GM21360 (cell line): ENCODE measurements at regions not wholly inside any gene's neighbourhood (a gene's known extent, or its start where the extent isn't known, plus 50 kb on each side); places are given as distances from the start of the nearest gene placed in this dataset.

Source experiments
- ATAC-seq: cut with Tn5 transposase; IDR thresholded peaks from one replicate; pipeline ENCODE4 v1.9.1; 2021; ENCODE audit warnings: mild to moderate bottlenecking, moderate library complexity; ENCODE audit not compliant: unreplicated experiment

DNA sequence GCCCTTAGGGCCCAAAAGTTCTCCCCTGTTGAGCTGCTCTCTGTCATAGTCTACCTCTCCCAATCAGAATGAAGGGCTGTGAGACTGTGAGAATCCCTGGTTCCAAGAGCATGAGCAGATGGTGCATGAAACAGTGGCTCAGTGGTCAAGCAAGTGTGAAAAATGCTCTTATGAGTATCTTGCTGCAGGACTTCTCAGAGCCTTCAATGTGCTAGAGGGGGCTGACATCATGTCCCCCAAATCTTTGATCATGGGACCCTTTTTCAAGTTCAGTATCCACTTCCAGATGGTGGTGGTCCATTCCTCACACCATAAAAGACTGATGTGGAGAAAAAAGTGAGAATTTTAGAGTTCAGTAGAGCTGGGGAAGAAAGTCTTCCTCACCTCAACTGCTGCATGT is 265.3 kb upstream of the HABP2 start:
- no peak for ATAC-seq

- ATAC-seq, result no peak
Observed at GRCh38 chr10:113290137-113290536, 262.7 kb upstream of the HABP2 start.

GRCh38 chr10:113291413-113291812 is 261.4 kb upstream of the HABP2 start:
- ATAC-seq, result no peak

DNA sequence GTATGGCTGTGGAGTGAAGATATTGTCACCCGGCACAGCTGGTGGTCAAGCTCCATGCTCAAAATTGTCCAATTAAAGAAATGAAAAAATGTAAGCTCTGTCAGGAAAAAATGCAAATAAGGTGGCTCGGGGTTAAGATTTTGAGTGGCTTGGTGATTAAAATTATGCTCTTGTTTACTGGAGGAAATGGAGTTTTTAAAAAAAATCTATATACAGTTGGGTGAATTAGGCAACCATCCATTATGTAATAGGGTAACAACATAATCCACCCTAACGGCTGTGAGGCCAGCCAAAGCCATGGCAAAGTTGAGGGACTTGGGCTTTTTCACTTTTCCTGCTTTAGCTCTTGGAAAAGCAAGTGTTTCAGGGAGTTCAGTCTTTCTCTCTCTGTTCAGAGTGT is 260.8 kb upstream of the HABP2 start:
- no peak for ATAC-seq

DNA sequence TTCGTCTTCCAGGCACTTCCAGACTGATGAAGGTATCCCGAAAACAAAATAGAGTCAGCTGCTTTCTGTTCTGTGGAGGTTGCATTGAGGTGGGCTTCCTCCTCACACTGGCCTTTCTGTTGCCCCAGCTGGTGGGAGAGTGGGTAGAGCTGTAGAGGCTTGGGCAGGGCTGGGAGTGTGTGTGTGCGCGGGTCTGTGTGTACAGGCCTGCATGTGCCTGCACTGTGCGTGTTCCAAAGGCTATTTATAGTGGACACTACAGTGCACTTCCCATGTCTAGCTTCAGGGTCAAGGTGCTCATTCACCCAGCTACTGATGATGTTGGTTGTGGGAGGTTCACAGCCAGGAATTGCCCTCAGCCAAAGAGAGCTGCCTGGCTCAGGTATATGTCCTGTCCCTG is 260.1 kb upstream of the HABP2 start:
- ATAC-seq, result no peak

DNA sequence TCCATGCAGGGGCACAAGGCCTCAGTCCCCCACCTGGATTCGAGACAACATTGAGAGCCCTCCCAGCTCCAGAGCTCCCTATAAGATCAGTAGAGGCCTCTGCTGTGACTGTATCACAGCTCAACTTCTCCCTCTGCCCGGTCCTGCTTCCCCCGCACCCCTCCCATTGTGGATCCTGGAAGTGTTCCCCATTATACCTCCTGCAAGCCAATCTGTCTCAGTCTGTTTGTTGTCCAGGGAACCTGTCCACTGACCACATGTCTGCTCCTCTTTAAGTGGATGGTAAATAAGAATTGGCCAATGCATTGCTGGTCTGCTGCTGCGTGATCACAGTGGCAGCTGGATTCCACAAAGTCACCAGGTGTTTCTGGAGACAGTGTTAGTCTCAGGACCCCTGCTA is 259.7 kb upstream of the HABP2 start:
- ATAC-seq, result no peak

DNA sequence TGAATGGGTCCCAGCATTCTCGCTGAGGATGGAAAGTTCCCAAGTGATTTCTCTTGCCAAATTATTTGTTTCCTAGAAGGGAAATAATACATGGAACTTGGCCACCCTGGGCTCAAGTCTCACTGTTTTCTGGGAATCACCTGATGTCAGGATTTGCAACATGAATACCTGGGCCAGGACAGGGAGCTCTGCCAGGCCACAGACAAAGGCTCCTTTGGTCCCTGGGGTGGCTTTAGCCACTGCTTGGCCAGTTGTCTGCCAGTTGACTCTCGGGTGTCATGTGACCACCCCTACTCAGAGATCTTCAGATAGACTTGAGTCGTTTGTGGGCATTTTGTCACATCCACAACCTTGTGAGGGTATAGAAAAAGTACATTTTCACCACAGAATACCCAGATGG is 258.0 kb upstream of the HABP2 start:
- ATAC-seq, result no peak

DNA sequence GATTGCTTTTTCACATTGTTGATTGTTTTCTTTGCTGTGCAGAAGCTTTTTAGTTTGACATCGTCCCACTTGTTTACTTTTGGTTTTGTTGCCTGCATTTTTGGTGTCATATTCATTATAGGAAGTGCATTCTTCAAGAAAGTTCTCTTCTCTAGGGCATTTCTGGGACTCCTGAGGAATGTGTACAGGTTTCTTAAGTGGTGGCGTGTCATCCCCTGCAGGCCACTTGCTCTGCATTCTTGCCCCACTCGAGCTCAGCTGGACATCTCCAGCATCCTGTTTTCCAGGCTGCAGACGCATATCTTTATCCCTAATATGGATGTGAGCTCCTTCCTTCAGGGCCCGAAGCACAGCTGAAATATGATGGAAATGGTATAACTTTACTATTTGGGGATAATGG is 255.6 kb upstream of the HABP2 start:
- ATAC-seq, result no peak

GRCh38 chr10:113298616-113299015 is 254.2 kb upstream of the HABP2 start:
- ATAC-seq, result no peak

DNA sequence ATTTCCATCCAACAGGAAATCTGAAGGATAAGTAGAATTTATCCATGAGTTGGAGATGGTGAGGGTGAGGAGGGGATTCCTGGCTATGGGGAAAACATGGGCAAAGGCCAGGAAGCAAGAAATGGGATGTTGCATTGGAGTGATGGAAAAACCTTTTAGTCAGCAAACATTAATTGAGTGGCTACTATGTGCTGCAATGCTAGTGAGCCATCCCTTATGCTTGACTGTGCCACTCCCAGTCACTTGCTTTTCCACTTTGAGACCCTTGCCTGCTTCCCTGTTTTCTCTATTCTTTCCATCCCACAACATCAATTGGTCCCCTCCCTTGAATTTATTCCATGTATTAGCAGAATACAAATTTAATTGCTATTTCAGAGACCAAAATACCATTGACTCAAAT is 252.7 kb upstream of the HABP2 start:
- ATAC-seq, result no peak

- peak; percentile 63 for ATAC-seq
Observed at GRCh38 chr10:113300617-113301016, 252.2 kb upstream of the HABP2 start.

DNA sequence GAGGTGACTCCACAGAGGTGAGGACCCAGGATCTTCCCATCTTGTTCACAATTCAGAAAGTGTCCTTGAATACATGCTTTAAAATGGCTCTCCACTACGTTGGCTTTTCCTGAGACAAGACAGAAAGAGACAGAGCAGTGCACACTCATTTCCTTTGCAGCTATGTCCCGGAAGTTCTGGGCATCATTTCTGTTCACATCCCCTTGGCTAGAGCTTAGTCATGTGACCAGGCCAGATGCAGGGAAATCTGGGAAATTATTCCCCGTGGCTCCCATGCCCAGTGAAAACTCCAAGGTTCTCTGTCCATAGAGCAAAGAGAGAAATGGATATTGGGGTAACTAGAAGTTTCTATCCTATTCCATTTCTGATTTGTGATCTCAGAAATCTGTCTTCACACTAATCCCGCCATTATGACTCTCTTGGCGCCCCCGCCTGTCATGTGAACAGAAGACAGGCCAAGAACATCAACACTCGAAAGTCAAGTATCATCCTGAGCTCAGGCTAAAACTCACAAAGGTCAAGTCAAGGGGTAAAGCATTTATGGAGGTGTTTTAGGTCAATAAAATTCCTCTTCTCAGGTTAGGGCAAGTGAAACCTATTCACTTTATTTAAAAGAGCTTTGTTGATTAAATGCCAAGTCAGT is 251.4 kb upstream of the HABP2 start:
- no peak for ATAC-seq

DNA sequence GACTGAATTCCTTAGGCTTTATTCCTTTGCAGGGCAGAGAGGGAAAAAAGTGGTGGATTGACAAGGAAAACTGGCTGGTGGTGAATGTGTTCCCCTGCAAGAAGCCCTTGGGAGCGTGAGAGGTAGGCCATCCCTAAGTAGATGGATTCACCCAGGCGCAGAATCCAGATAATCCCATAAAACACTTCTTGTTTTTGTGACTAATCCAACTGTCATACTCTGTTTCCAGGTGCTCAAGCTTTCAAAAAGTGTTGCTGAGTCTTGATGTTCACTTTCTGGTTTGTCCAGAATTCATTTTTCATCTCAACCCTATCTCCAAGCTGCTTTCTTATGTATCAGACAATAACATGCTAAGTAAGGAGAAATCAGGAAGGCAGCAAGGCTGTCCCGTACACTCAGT is 250.8 kb upstream of the HABP2 start:
- no peak for ATAC-seq

DNA sequence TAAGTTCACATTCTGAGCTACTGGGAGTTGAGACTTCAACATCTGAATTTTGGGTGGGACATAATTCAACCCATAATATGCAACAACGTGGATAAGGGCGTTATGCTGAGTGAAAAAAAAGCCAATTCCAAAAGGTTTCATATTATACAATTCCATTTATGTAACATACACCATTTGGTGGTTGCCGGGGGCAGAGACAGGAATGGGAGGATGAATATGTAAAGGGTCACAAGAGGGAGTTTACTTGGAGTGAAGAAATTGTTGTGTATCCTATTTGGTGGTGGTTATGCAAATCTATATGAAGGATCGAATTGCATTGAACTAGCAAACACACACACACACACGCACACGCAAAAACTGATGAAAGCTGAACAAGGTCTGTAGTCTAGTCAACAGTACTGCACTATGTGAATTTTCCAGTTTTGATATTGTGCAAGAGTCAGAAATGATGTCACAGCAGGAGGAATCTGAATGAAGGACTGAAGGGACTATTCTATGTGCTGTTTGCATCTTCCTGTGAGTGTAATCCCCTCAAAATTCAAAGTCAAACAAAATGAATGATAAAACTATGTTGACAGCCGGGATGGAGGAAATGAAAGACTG is 249.2 kb upstream of the HABP2 start:
- no peak for ATAC-seq

- no peak for ATAC-seq
Observed at GRCh38 chr10:113304726-113305125, 248.1 kb upstream of the HABP2 start.

GRCh38 chr10:113305871-113306270 is 247.0 kb upstream of the HABP2 start:
- no peak for ATAC-seq

DNA sequence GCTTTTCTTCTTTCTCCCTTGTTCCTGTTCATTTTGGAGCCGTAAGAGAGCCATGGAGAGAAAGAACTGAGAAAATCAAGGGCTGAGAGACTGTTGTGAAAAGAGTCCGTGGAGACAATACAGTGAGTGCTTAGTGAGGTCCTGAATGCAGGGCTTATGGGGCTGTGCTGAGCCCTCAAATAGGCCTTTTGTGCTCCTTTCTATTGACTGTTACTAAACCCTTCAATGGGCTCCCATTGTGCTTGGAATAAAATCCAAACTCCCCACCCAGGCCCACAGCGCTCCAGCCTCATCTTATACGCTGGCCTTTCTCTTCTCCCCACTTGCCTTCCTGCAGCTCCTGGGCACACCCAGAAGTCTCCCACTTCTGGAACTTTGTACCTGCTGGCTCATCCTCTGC is 243.1 kb upstream of the HABP2 start:
- ATAC-seq, result no peak

DNA sequence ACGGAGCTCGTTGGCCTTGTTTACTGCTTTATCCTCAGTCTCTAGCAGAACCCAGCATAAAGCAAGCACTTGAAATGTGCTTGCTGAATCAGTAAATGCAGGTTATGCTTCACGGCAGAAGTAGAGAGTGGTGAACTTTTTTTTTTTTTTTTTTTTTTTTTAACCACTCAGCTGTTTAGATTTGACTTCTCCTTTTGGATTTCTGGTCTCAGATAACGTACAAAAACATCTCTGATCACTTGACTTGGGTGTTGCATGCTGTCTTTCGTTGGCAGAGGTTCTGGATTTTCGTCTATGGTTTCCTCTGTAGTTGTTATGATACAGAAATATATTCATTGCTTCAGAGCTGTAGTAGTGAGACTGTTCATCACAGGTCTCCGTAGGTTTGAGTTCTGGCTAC is 242.5 kb upstream of the HABP2 start:
- ATAC-seq, result no peak

- no peak for ATAC-seq
Observed at GRCh38 chr10:113313048-113313602, 239.7 kb upstream of the HABP2 start.

DNA sequence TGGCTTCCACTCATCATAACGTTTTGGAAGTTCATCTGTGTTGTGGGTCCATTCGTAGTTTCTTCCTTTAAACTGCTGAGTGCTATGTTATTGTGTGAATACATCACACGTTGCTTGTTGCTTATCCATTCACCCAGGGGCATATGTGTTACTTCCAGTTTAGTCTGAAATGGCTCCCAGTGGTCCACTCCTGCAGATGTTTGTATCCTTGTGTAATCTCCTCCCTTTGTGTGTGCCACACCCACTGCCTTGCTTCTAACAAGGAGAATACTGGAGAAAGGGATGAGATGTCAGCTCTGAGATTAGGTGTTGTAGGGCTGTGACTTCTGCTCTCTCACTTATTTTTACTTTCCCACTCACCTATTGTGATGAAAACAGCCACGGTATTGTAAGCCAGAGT is 239.1 kb upstream of the HABP2 start:
- no peak for ATAC-seq

GRCh38 chr10:113316506-113316905 is 236.3 kb upstream of the HABP2 start:
- no peak for ATAC-seq

DNA sequence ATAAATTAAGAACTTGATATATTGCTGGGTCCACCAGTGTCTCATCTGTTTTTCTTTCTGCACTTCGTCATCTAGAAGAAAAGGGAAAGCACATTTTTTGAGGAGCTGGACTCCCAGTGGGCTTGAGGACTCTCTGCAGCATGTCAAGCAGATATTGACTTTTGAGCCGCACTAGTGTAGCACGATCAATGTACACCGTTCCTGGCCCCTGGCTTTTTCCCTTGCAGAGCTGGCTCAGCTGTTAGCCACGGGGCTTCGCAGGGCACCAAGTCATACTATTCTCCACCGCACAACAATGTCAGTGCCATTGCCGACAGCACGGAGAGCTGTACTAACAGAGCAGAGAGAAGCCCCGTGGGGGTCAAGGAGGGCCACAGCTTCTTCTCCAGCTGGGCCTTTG is 235.4 kb upstream of the HABP2 start:
- ATAC-seq, result no peak

DNA sequence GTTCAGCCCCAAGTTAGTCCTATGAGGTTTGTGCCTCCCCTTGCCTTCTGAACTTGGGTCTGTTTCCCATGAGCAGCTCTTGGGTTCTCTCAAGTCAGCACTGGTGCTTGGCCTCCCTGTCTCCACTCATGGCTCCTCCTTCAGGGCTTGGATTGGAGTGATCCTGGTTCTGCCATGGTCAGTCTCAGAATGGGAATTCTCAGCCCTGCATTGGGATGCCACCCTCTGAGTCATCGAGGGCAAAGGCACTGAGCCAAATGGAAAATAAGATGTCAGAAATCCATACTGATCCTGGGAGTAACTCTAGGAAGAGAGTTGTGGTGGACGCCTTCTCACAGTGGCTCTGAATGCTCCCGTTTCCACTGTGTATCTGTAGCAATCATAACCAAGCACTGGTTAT is 233.4 kb upstream of the HABP2 start:
- ATAC-seq, result no peak
